NCI-H1105 (cell line): ENCODE measurements at regions not wholly inside any gene's neighbourhood (a gene's known extent, or its start where the extent isn't known, plus 50 kb on each side); places are given as distances from the start of the nearest gene placed in this dataset.

Source experiments
- DNase-seq: peaks from one replicate; lab custom pipeline; 2025; lab: John Stamatoyannopoulos, UW

- DNase-seq, result no peak
Observed at GRCh38 chr9:118305331-118305730, 601.1 kb downstream of the TLR4 start.

GRCh38 chr9:118306801-118307200, 602.6 kb downstream of the TLR4 start:
- DNase-seq, result no peak

GRCh38 chr9:118313965-118314364, 609.8 kb downstream of the TLR4 start:
- DNase-seq, result no peak

GRCh38 chr9:118316831-118317343, 612.7 kb downstream of the TLR4 start:
- DNase-seq, result no peak

- DNase-seq, result peak; percentile 69
Observed at GRCh38 chr9:118318770-118319431, 614.7 kb downstream of the TLR4 start.

- peak; percentile 93 for DNase-seq
Observed at GRCh38 chr9:118321788-118322187, 617.6 kb downstream of the TLR4 start.

GRCh38 chr9:118324706-118325105, 620.5 kb downstream of the TLR4 start:
- DNase-seq, result no peak

- DNase-seq, result no peak
Observed at GRCh38 chr9:118325757-118326156, 621.6 kb downstream of the TLR4 start.

- DNase-seq, result no peak
Observed at GRCh38 chr9:118326326-118326725, 622.1 kb downstream of the TLR4 start.

- no peak for DNase-seq
Observed at GRCh38 chr9:118330191-118330986, 626.2 kb downstream of the TLR4 start.

- DNase-seq, result no peak
Observed at GRCh38 chr9:118331622-118332045, 627.4 kb downstream of the TLR4 start.

- DNase-seq, result no peak
Observed at GRCh38 chr9:118336250-118336942, 632.2 kb downstream of the TLR4 start.

- no peak for DNase-seq
Observed at GRCh38 chr9:118336943-118337330, 632.7 kb downstream of the TLR4 start.

- no peak for DNase-seq
Observed at GRCh38 chr9:118360036-118360435, 655.8 kb downstream of the TLR4 start.

GRCh38 chr9:118362123-118362522, 657.9 kb downstream of the TLR4 start:
- DNase-seq, result no peak

GRCh38 chr9:118362596-118362995, 658.4 kb downstream of the TLR4 start:
- no peak for DNase-seq

- DNase-seq, result no peak
Observed at GRCh38 chr9:118364266-118365106, 660.3 kb downstream of the TLR4 start.

- no peak for DNase-seq
Observed at GRCh38 chr9:118366228-118366627, 662.0 kb downstream of the TLR4 start.

GRCh38 chr9:118367383-118367782, 663.2 kb downstream of the TLR4 start:
- no peak for DNase-seq

- DNase-seq, result no peak
Observed at GRCh38 chr9:118384531-118385100, 680.4 kb downstream of the TLR4 start.

GRCh38 chr9:118395415-118395814, 691.2 kb downstream of the TLR4 start:
- DNase-seq, result no peak
